Neural cell (in vitro differentiated cells): ENCODE measurements at regions not wholly inside any gene's neighbourhood (a gene's known extent, or its start where the extent isn't known, plus 50 kb on each side); places are given as distances from the start of the nearest gene placed in this dataset.

Source experiments
- H2AFZ ChIP-seq: fragments of 200-600, 300-800 bp; sonication (generic), shearing (Covaris generic); 2 replicates; pipeline ENCODE4 v1.6.0; 2014; ENCODE audit warnings: low read depth, mild to moderate bottlenecking, antibody characterized with exemption, low read length, moderate library complexity
- H3F3A ChIP-seq: fragments of 200-600 bp; shearing (Covaris generic); 2 replicates; pipeline ENCODE4 v1.6.1; 2016; ENCODE audit warnings: mild to moderate bottlenecking, moderate library complexity, mixed read lengths, antibody characterized with exemption, low read length; ENCODE audit not compliant: insufficient read depth, poor library complexity, severe bottlenecking
- H3K27ac ChIP-seq: fragments of 200-600, 300-800 bp; sonication (generic), shearing (Covaris generic); 2 replicates; pipeline ENCODE4 v1.5.1; 2014; ENCODE audit warnings: mild to moderate bottlenecking, low read length, moderate library complexity
- H3K27me3 ChIP-seq: fragments of 300-800, 200-600 bp; sonication (generic), shearing (Covaris generic); 2 replicates; pipeline ENCODE4 v1.6.0; 2014; ENCODE audit warnings: mild to moderate bottlenecking, low read depth, low read length, moderate library complexity; ENCODE audit not compliant: insufficient read depth
- H3K36me3 ChIP-seq: fragments of 300-800, 200-600 bp; sonication (generic), shearing (Covaris generic); 2 replicates; pipeline ENCODE4 v1.5.1; 2014; ENCODE audit warnings: mild to moderate bottlenecking, antibody characterized with exemption, low read length, moderate library complexity; ENCODE audit not compliant: insufficient read depth
- H3K4me2 ChIP-seq: fragments of 300-800, 200-600 bp; sonication (generic), shearing (Covaris generic); 2 replicates; pipeline ENCODE4 v1.6.0; 2014; ENCODE audit warnings: mild to moderate bottlenecking, low read length
- H3K4me3 ChIP-seq: fragments of 300-800, 200-600 bp; sonication (generic), shearing (Covaris generic); 2 replicates; pipeline ENCODE4 v1.5.1; 2014; ENCODE audit warnings: mild to moderate bottlenecking, low read length, moderate library complexity
- H3K79me2 ChIP-seq: fragments of 200-600 bp; shearing (Covaris generic); replicated peaks from 2 replicates; pipeline ENCODE4 v1.6.0; 2014; ENCODE audit warnings: mild to moderate bottlenecking, low read length, moderate library complexity; ENCODE audit not compliant: insufficient read depth
- H3K9ac ChIP-seq: fragments of 300-800, 200-600 bp; sonication (generic), shearing (Covaris generic); 2 replicates; pipeline ENCODE4 v1.6.1; 2016; ENCODE audit warnings: mild to moderate bottlenecking, low read length, mixed read lengths
- H3K9me2 ChIP-seq: fragments of 200-600 bp; shearing (Covaris generic); 2 replicates; pipeline ENCODE4 v1.6.1; 2016; ENCODE audit warnings: mild to moderate bottlenecking, low read length, mixed read lengths; ENCODE audit not compliant: insufficient read depth
- H3K9me3 ChIP-seq: fragments of 200-600, 300-800 bp; sonication (generic), shearing (Covaris generic); 2 replicates; pipeline ENCODE4 v1.6.1; 2016; ENCODE audit warnings: mild to moderate bottlenecking, mixed run types, low read length, moderate library complexity, mixed read lengths
- H4K20me1 ChIP-seq: fragments of 200-600 bp; shearing (Covaris generic); 2 replicates; pipeline ENCODE4 v1.6.1; 2016; ENCODE audit warnings: mild to moderate bottlenecking, mixed run types; ENCODE audit not compliant: insufficient read depth
- CTCF ChIP-seq: fragments of 450-650 bp; IDR thresholded peaks from 2 replicates; pipeline ENCODE4 v1.5.1; 2014; ENCODE audit warnings: antibody characterized with exemption, mild to moderate bottlenecking, moderate library complexity; ENCODE audit not compliant: poor library complexity, severe bottlenecking
- EP300 ChIP-seq: fragments of 450-650 bp; conservative IDR thresholded peaks from 2 replicates; pipeline ENCODE4 v1.6.1; 2014; ENCODE audit warnings: antibody characterized with exemption, mild to moderate bottlenecking, moderate library complexity; ENCODE audit not compliant: poor library complexity, severe bottlenecking
- EZH2 ChIP-seq: fragments of 200-600, 300-800 bp; shearing (Covaris generic), sonication (generic); IDR thresholded peaks from 2 replicates; pipeline ENCODE4 v1.6.1; 2014; ENCODE audit warnings: antibody characterized with exemption, low read length, borderline replicate concordance, mild to moderate bottlenecking; ENCODE audit not compliant: insufficient read depth, poor library complexity, severe bottlenecking
- MXI1 ChIP-seq: fragments of 450-650 bp; conservative IDR thresholded peaks from 2 replicates; pipeline ENCODE4 v1.6.1; 2014; ENCODE audit warnings: antibody characterized with exemption, mild to moderate bottlenecking; ENCODE audit not compliant: poor library complexity, severe bottlenecking
- POLR2AphosphoS5 ChIP-seq: IDR thresholded peaks from 2 replicates; pipeline ENCODE4 v1.6.1; 2012
- RAD21 ChIP-seq: fragments of 450-650 bp; conservative IDR thresholded peaks from 2 replicates; pipeline ENCODE4 v1.6.1; 2014; ENCODE audit warnings: antibody characterized with exemption, mild to moderate bottlenecking, moderate library complexity
- SMC3 ChIP-seq: fragments of 450-650 bp; conservative IDR thresholded peaks from 2 replicates; pipeline ENCODE4 v1.6.1; 2014; ENCODE audit warnings: antibody characterized with exemption, mild to moderate bottlenecking, moderate library complexity; ENCODE audit not compliant: poor library complexity
- TAF1 ChIP-seq: IDR thresholded peaks from 2 replicates; pipeline ENCODE4 v1.6.1; 2012; ENCODE audit warnings: low read depth
- TF ChIP-seq, protein P1 (sequence below): IDR thresholded peaks from 2 replicates; pipeline ENCODE4 v1.6.1; 2012; ENCODE audit warnings: borderline replicate concordance

DNA sequence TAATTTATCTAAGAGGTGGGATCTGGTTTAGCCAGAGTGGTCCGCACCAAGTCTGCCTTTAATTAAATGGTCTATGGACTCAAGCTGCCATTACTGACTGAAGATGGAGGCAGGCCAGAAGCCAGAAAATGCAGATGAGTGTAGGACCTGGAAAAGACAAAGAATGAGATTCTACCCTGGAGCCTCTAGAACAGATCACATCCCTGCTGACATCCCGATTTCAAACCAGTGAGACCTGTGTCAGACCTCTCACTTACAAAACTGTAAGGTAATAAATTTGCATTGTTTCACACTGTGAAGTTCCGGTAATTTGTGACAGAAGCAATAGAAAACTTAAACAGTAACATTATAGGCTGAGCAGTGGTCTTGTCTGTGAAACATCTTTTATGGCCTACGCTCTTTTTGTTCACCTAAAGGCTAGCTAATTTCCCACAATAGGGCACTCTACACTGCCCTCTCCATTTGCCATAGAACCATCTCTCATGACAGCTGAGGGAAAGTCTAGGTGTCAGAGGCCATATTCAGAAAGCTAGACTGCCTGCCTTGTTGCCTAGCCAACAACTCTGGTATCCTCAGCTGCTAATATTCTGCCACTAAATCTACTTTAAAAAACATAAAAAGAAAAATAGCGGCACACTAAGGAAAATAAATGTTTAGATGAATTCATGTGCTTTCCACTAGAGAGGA is 1396.2 kb upstream of the PIK3C3 start:
- Histone ChIP-seq H3K36me3 (no peaks in the 10 kb centered on the region), H3K9ac (no peak overlapping the region), H3K27me3 (no peaks in the 10 kb centered on the region), H3K4me3 (no peak overlapping the region), H3K79me2 (no peaks in the 10 kb centered on the region), H3K4me2 (no peak overlapping the region), H3K27ac (no peak overlapping the region), H3F3A (no peaks in the 10 kb centered on the region), H4K20me1 (no peaks in the 10 kb centered on the region), H3K9me3 (no peaks in the 10 kb centered on the region), H2AFZ (no peak overlapping the region), H3K9me2 (no peaks in the 10 kb centered on the region)
- TF ChIP-seq CTCF (no peak), RAD21 (no peak), MXI1 (no peak), POLR2AphosphoS5 (no peak), TAF1 (no peak), SMC3 (no peak), EZH2 (no peak), EP300 (no peak)
- TF ChIP-seq, protein P1, sequence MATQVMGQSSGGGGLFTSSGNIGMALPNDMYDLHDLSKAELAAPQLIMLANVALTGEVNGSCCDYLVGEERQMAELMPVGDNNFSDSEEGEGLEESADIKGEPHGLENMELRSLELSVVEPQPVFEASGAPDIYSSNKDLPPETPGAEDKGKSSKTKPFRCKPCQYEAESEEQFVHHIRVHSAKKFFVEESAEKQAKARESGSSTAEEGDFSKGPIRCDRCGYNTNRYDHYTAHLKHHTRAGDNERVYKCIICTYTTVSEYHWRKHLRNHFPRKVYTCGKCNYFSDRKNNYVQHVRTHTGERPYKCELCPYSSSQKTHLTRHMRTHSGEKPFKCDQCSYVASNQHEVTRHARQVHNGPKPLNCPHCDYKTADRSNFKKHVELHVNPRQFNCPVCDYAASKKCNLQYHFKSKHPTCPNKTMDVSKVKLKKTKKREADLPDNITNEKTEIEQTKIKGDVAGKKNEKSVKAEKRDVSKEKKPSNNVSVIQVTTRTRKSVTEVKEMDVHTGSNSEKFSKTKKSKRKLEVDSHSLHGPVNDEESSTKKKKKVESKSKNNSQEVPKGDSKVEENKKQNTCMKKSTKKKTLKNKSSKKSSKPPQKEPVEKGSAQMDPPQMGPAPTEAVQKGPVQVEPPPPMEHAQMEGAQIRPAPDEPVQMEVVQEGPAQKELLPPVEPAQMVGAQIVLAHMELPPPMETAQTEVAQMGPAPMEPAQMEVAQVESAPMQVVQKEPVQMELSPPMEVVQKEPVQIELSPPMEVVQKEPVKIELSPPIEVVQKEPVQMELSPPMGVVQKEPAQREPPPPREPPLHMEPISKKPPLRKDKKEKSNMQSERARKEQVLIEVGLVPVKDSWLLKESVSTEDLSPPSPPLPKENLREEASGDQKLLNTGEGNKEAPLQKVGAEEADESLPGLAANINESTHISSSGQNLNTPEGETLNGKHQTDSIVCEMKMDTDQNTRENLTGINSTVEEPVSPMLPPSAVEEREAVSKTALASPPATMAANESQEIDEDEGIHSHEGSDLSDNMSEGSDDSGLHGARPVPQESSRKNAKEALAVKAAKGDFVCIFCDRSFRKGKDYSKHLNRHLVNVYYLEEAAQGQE = no peak

GRCh38 chr18:40555914-40556313 is 1399.1 kb upstream of the PIK3C3 start:
- no peaks in the 10 kb centered on the region for H3K79me2 ChIP-seq
- H3F3A ChIP-seq = no peaks in the 10 kb centered on the region
- H3K9me3 ChIP-seq = no peaks in the 10 kb centered on the region
- no peak overlapping the region for H3K27ac ChIP-seq
- no peak overlapping the region for H3K4me2 ChIP-seq
- no peaks in the 10 kb centered on the region for H3K27me3 ChIP-seq
- H3K4me3 ChIP-seq = no peak overlapping the region
- no peak overlapping the region for H2AFZ ChIP-seq
- no peaks in the 10 kb centered on the region for H3K36me3 ChIP-seq
- no peaks in the 10 kb centered on the region for H4K20me1 ChIP-seq
- H3K9me2 ChIP-seq = no peaks in the 10 kb centered on the region
- TF ChIP-seq EP300 (no peak), EZH2 (no peak), MXI1 (no peak), CTCF (no peak), TAF1 (no peak), POLR2AphosphoS5 (no peak), SMC3 (no peak), RAD21 (no peak)
- TF ChIP-seq, protein P1 = no peak
- no peak overlapping the region for H3K9ac ChIP-seq
